Medulla oblongata (tissue), 1 donor: ENCODE measurements at regions not wholly inside any gene's neighbourhood (a gene's known extent, or its start where the extent isn't known, plus 50 kb on each side); places are given as distances from the start of the nearest gene placed in this dataset.

Experiments used
- DNase-seq: peaks from one replicate; pipeline ENCODE4 v3.0.0-alpha.2; 2015; ENCODE audit errors: extremely low spot score

- DNase-seq: no peak
These were observed 493.7 kb upstream of the GOLIM4 start for GRCh38 chr3:168589376-168589775.

- no peak for DNase-seq
These were observed 489.8 kb upstream of the GOLIM4 start for GRCh38 chr3:168585544-168585943.

DNA sequence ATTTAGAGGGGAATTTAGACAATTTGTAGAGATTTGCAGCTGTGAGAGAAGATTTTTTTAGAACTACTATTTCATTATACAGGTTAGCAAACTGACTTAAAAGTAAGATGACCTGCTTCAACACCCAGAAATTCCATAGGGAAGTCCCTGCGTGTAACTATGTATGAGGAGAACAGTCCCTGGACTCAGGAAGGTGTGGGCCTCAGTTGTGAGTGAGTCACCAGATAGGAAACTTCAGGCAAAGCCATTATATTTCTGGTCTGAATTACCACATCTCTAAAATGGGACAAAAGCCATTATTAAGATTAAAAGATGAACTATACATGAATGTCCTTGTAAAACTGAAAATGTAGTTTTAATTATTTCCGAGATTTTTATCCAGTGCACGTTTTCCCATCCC is 488.3 kb upstream of the GOLIM4 start:
- no peak for DNase-seq

GRCh38 chr3:168582503-168582902 is 486.8 kb upstream of the GOLIM4 start:
- no peak for DNase-seq

- DNase-seq: peak; percentile 84
These were observed 486.1 kb upstream of the GOLIM4 start for GRCh38 chr3:168581771-168582225.

GRCh38 chr3:168579010-168579409 is 483.3 kb upstream of the GOLIM4 start:
- no peak for DNase-seq

- no peak for DNase-seq
These were observed 480.0 kb upstream of the GOLIM4 start for GRCh38 chr3:168575750-168576149.

DNA sequence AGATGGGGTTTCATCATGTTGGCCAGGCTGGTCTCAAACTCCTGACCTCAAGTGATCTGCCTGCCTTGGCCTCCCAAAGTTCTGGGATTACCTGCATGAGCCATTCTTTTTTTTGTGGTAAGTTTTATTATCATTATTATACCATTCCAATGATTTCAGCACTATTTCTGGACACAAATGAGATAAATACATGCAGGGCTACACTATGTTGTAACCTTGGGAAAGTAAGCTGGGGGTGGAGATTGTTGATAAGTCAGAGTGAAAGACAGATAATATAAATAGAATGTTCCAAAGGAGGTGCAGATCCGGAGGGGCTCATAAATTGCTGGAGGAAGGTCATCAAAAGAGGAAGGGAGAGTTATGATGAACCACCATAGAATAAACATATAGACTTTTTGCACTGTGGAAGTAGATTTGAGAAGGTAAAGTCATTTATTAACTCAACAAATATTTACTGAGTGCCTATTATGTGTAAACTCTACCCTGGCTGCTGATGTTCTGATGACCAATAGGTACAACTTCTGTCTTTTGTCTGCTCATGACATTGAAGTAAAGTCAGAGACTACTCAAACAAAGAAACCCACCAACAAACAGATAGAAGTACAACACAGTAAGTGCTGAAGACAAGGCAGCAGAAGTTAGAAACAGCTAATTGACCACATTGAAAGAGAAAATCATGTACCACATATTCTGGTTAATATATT is 478.9 kb upstream of the GOLIM4 start:
- DNase-seq: no peak

DNA sequence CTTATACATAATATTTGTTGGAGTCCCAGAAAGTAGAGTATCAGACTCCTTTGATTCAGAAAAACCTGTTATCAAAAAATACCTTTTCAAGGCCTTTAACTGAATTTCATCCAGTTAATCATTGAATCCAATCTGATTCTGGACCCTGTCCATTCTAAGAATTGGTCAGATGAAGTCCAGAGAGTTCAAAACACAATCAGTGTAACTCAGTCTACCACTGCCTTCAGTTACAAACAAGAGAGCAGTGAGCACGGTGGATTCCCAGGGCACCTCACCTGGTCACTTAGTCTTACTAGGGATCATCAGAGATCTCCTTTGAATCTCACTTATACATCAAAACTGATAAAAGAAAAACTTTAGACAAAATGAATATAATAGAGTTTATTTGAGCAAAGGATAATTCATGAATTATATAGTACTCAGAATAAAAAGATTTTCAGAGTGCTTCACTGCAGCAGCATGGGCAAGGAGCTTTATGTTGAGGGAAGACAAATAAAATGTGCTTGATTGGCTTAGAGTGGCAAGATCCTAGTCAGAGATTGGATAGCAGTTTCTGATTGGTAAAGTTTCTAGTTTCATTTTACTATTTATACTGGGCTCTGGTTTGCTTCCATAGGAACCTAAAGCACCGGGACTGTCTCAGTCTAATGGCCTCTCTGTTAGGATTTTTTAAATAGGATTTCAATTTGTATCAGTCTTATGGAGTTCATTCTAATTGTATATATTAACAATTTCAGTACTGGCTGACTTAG is 474.9 kb upstream of the GOLIM4 start:
- no peak for DNase-seq

DNA sequence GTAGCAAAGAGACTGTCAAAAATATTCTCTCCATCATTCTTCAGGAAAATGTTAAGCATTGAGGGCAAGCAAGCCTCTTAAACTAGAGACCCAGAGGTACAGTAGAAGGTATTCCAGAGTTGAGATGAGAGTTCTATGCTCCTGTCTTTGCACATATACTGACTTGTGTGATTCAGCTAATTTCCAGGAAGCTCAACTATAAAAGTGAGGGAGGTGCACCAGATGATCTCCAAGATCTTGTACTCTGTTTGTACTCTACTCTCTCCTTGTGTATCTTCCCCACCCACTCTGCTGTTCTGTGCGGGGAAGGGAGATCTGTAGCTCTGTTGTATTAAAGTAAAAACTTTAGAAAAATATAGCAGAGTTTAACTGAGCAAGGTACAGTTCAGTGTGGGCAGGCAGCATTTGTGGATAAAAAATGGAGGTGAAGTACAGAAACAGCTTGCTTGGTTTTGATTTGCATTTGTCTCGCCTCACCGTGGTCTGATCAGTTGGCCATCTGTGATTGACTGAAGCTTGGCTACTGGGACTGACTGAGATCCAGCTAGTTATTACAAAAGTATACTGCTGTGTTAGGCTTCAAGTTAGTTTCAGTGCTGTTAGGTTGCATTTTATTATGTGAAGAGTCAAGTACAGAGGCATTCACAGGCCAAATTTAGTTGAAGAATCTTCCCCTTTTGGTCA is 463.1 kb upstream of the GOLIM4 start:
- no peak for DNase-seq

DNA sequence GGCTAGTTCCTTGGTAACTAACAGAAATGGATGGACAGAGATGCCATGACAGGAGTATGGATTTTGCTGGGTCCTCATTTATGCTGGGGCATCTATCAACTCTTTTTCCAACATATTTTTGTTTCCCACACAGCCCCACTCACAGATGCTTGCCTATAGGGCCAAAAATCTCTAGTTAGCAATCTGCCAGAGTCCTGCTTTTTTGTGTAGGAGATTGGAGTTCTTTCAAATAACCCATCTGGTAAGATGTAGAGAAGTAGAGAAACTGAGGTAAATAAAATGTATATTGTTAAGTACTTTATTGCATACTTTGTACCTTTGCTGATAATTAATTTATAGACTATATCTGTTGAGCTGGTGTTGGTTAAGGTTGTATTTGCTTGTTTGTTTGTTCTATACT is 456.5 kb upstream of the GOLIM4 start:
- no peak for DNase-seq

DNA sequence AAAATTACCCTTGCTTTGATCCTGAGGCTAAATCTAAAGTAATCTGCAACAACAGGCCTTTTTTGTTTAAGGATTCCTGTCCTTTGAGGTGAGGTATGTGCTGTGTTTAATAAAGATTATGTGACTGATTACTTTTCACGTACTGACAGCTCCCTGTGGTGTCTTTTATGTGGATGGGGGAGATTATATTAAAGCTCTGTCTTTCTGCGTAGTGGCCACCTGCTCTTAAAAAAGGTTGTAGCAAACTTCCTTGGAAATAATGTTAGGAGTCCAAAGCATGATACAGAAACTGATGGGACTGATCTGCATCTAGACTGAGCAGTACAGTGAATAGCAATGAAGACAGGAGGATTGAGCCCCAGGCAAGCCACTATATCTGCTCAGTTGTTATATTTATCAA is 453.0 kb upstream of the GOLIM4 start:
- DNase-seq: no peak

DNA sequence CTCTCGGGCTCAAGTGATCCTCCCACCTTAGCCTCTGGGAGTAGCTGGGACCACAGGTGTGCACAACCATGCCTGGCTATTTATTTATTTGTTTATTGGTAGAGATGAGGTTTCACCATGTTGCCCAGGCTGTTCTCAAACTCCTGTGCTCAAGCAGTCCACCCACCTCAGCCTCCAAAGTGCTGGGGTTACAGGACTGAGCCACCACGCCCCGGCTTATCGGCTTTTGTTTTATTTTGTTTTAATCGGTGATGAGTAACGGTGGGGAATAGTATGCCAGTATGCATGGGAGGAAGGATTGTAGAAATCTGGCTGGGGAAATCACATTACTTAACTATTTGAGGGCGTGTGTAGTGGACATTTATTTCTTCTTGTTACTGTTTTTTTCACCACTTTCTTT is 451.0 kb upstream of the GOLIM4 start:
- no peak for DNase-seq

- peak; percentile 15 for DNase-seq
These were observed 449.9 kb upstream of the GOLIM4 start for GRCh38 chr3:168545591-168545990.

- no peak for DNase-seq
These were observed 448.6 kb upstream of the GOLIM4 start for GRCh38 chr3:168544097-168544957.

- no peak for DNase-seq
These were observed 445.0 kb upstream of the GOLIM4 start for GRCh38 chr3:168540726-168541125.

DNA sequence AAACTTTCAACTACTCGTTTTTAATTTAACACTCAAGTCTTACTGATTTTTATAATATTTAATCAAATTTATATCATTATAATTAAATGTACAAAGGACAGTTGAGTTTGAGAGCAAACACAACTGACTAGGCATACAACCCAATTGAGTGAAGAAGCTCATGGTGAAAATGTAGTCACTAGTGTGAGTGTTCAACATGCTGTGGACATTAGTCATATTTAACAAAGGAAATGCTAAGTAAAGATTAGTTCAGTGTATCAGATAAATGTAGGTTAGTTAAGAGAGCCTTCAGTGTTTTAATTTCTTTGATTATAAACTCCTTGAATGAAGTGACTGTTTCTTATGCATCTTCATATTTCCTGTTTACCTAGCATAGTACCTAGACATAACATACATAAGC is 444.2 kb upstream of the GOLIM4 start:
- DNase-seq: no peak

DNA sequence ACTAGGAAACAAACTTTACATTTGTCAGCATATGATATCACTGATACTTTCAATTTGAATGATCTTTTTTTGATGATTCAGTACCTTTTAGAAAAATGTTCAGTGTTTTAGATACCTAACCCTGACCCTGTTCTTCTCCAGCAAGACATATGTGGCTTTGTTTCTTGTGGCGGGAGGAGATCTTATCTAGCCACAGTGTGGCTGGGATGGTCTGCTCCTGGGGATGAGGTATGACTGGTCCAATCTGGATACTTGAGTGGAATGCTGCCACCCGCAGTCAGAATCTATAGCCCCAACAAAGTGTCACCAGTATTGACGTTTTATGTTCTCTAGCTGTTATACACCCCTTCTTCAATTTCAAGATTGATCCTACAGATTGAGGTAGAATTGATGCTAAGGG is 439.0 kb upstream of the GOLIM4 start:
- DNase-seq: no peak

DNA sequence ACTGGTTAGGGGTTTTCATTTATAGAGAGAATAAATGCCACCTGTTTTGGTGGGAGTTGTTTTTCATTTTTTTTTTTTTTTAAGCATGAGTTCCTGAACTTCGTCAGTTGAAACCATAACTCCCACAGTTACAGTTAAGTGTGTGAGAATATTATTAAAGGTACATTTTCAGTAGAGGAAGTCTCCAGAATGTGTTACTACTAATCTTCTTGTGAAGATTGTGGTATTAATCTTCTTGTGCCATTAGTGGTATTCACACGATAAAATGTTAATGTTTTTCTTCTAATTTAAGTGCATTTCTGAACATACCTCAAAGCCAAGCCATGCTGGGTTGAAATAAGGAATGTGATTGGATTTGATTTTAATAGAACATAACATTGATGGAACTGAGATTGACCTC is 437.9 kb upstream of the GOLIM4 start:
- DNase-seq: no peak

- no peak for DNase-seq
These were observed 436.4 kb upstream of the GOLIM4 start for GRCh38 chr3:168532135-168532534.

DNA sequence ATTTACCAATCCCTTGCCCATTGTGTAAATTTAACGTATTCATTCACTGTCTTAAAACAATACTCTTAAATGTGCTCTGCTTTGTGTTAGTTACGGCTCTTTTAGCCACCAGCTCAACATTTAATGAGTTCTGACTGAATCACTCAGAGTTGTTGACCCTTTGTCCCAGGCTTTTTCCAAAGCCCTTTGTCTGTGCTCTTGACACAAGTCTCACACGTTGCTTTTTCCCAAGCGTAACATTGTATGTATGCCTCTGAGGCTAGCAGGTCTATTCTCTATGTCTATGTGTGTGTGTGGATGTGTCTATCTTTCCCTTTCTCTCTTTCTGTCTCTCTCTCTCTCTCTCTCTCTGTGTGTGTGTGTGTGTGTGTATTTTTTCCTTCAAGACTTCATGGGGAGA is 435.4 kb upstream of the GOLIM4 start:
- DNase-seq: peak; percentile 14

GRCh38 chr3:168524129-168524528 is 428.4 kb upstream of the GOLIM4 start:
- DNase-seq: no peak
